GM12878 (cell line): ENCODE measurements at regions not wholly inside any gene's neighbourhood (a gene's known extent, or its start where the extent isn't known, plus 50 kb on each side); places are given as distances from the start of the nearest gene placed in this dataset.

Source experiments
- ATAC-seq: fragments of 200-7000 bp; cut with Tn5 transposase; 3 replicates; pipeline ENCODE4 v1.9.1; 2020; ENCODE audit warnings: mild to moderate bottlenecking, moderate library complexity
- BruUV-seq: library from RNA; stranded (reverse); fragments of 400-500 nt; replicated peaks from 2 replicates; lab custom pipeline; 2021; lab: Mats Ljungman, UMichigan
- CTCF ChIA-PET: fragments of 300-600 bp; sonication (Branson Sonifier 250); formaldehyde crosslinking; extraction: SDS; loops from one replicate; lab custom pipeline; 2021; ENCODE audit warnings: inconsistent platforms; lab: Yijun Ruan, JAX
- POLR2A ChIA-PET: fragments of 350-600 bp; formaldehyde crosslinking; extraction: SDS; loops from one replicate; lab custom pipeline; 2021; ENCODE audit warnings: inconsistent platforms; lab: Charles Lee
- RAD21 ChIA-PET: fragments of 300-600 bp; sonication (Branson Sonifier 250); formaldehyde crosslinking; loops from one replicate; lab custom pipeline; 2023; ENCODE audit warnings: antibody characterized with exemption; ENCODE audit not compliant: unreplicated experiment; lab: Charles Lee
- SMC1A ChIA-PET: fragments of 300-600 bp; sonication (Branson Sonifier 250); formaldehyde crosslinking; loops from one replicate; lab custom pipeline; 2023; ENCODE audit not compliant: unreplicated experiment, uncharacterized antibody; lab: Charles Lee
- DNase-seq: peaks from one replicate; pipeline ENCODE4 v3.0.0-alpha.2; 2011; ENCODE audit warnings: low read depth, low spot score
- FAIRE-seq: peaks from 3 replicates; lab custom pipeline; 2011; peaks lifted over from hg19 to GRCh38; lab: Jason Lieb, UNC
- H2AFZ ChIP-seq: 2 replicates; pipeline ENCODE4 v1.6.0; 2011; ENCODE audit warnings: low read depth, low read length, control low read depth; ENCODE audit not compliant: control insufficient read depth
- H3K27ac ChIP-seq: 2 replicates; pipeline ENCODE4 v1.5.1; 2011; ENCODE audit warnings: control low read depth; ENCODE audit not compliant: control insufficient read depth, insufficient read depth
- H3K27me3 ChIP-seq, 2 experiments: replicated peaks in 1 of 2; 2 replicates each; pipeline versions ENCODE4 v1.6.0 to v1.6.1; 2011; ENCODE audit warnings: low read length in 1 of 2; ENCODE audit not compliant: control insufficient read depth in 2 of 2, insufficient read depth in 2 of 2
- H3K36me3 ChIP-seq, 2 experiments: 2 replicates each; pipeline ENCODE4 v1.5.1; 2011; ENCODE audit warnings: low read length in 1 of 2; ENCODE audit not compliant: control insufficient read depth in 2 of 2, insufficient read depth in 2 of 2
- H3K4me1 ChIP-seq: 2 replicates; pipeline ENCODE4 v1.6.1; 2011; ENCODE audit warnings: mild to moderate bottlenecking, low read length, moderate library complexity, mixed read lengths; ENCODE audit not compliant: control insufficient read depth, insufficient read depth
- H3K4me2 ChIP-seq: 2 replicates; pipeline ENCODE4 v1.6.0; 2011; ENCODE audit warnings: control low read depth; ENCODE audit not compliant: control insufficient read depth, insufficient read depth
- H3K4me3 ChIP-seq: fragments of 200-600 bp; sonication (generic); 2 replicates; pipeline ENCODE4 v1.5.1; 2016
- H3K79me2 ChIP-seq: 2 replicates; pipeline ENCODE4 v1.6.0; 2011; ENCODE audit warnings: low read length; ENCODE audit not compliant: control insufficient read depth, insufficient read depth
- H3K9ac ChIP-seq: 2 replicates; pipeline ENCODE4 v1.8.0; 2011; ENCODE audit warnings: low read length, control low read depth, mixed read lengths; ENCODE audit not compliant: control insufficient read depth, insufficient read depth
- H3K9me3 ChIP-seq: replicated peaks from 3 replicates; pipeline ENCODE4 v1.5.1; 2011; ENCODE audit warnings: mild to moderate bottlenecking, low read length; ENCODE audit not compliant: control insufficient read depth, insufficient read depth
- H4K20me1 ChIP-seq: 2 replicates; pipeline ENCODE4 v1.6.0; 2011; ENCODE audit not compliant: control insufficient read depth, insufficient read depth
- ATF7 ChIP-seq: fragments of 450-650 bp; IDR thresholded peaks from 2 replicates; pipeline ENCODE4 v1.6.1; 2016; ENCODE audit warnings: low read depth, mild to moderate bottlenecking
- BRCA1 ChIP-seq: IDR thresholded peaks from 2 replicates; pipeline ENCODE4 v1.6.1; 2011; ENCODE audit warnings: low read depth, low read length, improper control_type of control experiment
- ELK1 ChIP-seq: IDR thresholded peaks from 2 replicates; pipeline ENCODE4 v1.6.1; 2012; ENCODE audit warnings: low read depth, low read length, improper control_type of control experiment
- HDGF ChIP-seq: fragments of 450-650 bp; IDR thresholded peaks from 2 replicates; pipeline ENCODE4 v1.6.1; 2016; ENCODE audit warnings: antibody characterized with exemption
- PAX8 ChIP-seq: fragments of 450-650 bp; IDR thresholded peaks from 2 replicates; pipeline ENCODE4 v1.6.1; 2017; ENCODE audit warnings: mild to moderate bottlenecking, moderate library complexity
- SREBF1 ChIP-seq: IDR thresholded peaks from 2 replicates; pipeline ENCODE4 v1.6.1; 2012; ENCODE audit warnings: mild to moderate bottlenecking, low read length
- ZBTB11 ChIP-seq: fragments of 450-650 bp; formaldehyde crosslinking; IDR thresholded peaks from 2 replicates; pipeline ENCODE4 v1.5.0; 2022; ENCODE audit warnings: mild to moderate bottlenecking, missing genetic modification characterization
- ZNF217 ChIP-seq: fragments of 450-650 bp; IDR thresholded peaks from 2 replicates; pipeline ENCODE4 v1.6.1; 2017; ENCODE audit warnings: antibody characterized with exemption, mild to moderate bottlenecking
- in situ Hi-C: fragments of 300-500 bp; cut with MboI; formaldehyde crosslinking; loops from 9 replicates; pipeline ENCODE4 v1.14.3; 2018; ENCODE audit warnings: mixed read lengths
- intact Hi-C: fragments of 100-400 bp; cut with micrococcal nuclease; formaldehyde crosslinking; loops from one replicate; pipeline ENCODE4 v1.14.2; 2022; ENCODE audit not compliant: unreplicated experiment
- TF ChIP-seq, protein P1 (sequence below): fragments of 450-650 bp; IDR thresholded peaks from 2 replicates; pipeline ENCODE4 v1.6.1; 2014; ENCODE audit warnings: mild to moderate bottlenecking
- TF ChIP-seq, protein P2 (sequence below): IDR thresholded peaks from 2 replicates; pipeline ENCODE4 v1.6.1; 2011; ENCODE audit warnings: mild to moderate bottlenecking, low read depth, low read length, moderate library complexity; ENCODE audit not compliant: insufficient replicate concordance
- TF ChIP-seq, protein P3 (sequence below): fragments of 450-650 bp; IDR thresholded peaks from 2 replicates; pipeline ENCODE4 v1.6.1; 2018; ENCODE audit warnings: mild to moderate bottlenecking, low read depth, moderate library complexity; ENCODE audit not compliant: partially characterized antibody
- TF ChIP-seq, protein P4 (sequence below): fragments of 450-650 bp; IDR thresholded peaks from 2 replicates; pipeline ENCODE4 v1.6.1; 2016; ENCODE audit warnings: mild to moderate bottlenecking

DNA sequence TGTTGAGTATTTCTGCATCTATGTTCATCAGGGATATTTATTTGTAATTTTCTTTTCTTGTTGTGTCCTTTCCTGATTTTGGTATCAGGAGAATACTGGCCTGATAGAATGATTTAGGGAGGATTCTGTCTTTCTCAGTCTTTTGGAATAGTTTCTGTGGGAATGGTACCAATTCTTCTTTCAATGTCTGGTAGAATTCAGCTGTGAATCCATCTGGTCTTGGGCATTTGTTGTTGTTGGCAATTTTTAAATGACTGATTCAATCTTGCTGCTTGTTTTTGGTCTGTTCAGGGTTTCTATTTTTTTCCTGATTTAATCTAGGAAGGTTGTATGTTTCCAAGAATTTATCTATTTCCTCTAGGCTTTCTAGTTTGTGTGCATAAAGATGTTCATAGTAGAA, 170.9 kb upstream of the PDE3A start:
- Histone ChIP-seq H2AFZ (no peak overlapping the region), H3K4me1 (no peaks in the 10 kb centered on the region)
- no peak for FAIRE-seq
- POLR2A ChIA-PET, result interaction anchor here (1.0 kb wide), 1 partner anchor 15 kb away, joined by 3 read pairs; no protein-coding TSS in a partner anchor
- TF ChIP-seq ELK1 (no peak), BRCA1 (no peak), SREBF1 (no peak), HDGF (no peak), ZNF217 (no peak), PAX8 (no peak), ZBTB11 (no peak), ATF7 (no peak)
- TF ChIP-seq, protein P1, sequence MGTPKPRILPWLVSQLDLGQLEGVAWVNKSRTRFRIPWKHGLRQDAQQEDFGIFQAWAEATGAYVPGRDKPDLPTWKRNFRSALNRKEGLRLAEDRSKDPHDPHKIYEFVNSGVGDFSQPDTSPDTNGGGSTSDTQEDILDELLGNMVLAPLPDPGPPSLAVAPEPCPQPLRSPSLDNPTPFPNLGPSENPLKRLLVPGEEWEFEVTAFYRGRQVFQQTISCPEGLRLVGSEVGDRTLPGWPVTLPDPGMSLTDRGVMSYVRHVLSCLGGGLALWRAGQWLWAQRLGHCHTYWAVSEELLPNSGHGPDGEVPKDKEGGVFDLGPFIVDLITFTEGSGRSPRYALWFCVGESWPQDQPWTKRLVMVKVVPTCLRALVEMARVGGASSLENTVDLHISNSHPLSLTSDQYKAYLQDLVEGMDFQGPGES, result no peak
- TF ChIP-seq, protein P2, sequence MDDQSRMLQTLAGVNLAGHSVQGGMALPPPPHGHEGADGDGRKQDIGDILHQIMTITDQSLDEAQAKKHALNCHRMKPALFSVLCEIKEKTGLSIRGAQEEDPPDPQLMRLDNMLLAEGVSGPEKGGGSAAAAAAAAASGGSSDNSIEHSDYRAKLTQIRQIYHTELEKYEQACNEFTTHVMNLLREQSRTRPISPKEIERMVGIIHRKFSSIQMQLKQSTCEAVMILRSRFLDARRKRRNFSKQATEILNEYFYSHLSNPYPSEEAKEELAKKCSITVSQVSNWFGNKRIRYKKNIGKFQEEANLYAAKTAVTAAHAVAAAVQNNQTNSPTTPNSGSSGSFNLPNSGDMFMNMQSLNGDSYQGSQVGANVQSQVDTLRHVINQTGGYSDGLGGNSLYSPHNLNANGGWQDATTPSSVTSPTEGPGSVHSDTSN, result no peak
- TF ChIP-seq, protein P3, sequence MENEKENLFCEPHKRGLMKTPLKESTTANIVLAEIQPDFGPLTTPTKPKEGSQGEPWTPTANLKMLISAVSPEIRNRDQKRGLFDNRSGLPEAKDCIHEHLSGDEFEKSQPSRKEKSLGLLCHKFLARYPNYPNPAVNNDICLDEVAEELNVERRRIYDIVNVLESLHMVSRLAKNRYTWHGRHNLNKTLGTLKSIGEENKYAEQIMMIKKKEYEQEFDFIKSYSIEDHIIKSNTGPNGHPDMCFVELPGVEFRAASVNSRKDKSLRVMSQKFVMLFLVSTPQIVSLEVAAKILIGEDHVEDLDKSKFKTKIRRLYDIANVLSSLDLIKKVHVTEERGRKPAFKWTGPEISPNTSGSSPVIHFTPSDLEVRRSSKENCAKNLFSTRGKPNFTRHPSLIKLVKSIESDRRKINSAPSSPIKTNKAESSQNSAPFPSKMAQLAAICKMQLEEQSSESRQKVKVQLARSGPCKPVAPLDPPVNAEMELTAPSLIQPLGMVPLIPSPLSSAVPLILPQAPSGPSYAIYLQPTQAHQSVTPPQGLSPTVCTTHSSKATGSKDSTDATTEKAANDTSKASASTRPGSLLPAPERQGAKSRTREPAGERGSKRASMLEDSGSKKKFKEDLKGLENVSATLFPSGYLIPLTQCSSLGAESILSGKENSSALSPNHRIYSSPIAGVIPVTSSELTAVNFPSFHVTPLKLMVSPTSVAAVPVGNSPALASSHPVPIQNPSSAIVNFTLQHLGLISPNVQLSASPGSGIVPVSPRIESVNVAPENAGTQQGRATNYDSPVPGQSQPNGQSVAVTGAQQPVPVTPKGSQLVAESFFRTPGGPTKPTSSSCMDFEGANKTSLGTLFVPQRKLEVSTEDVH, result no peak
- TF ChIP-seq, protein P4, sequence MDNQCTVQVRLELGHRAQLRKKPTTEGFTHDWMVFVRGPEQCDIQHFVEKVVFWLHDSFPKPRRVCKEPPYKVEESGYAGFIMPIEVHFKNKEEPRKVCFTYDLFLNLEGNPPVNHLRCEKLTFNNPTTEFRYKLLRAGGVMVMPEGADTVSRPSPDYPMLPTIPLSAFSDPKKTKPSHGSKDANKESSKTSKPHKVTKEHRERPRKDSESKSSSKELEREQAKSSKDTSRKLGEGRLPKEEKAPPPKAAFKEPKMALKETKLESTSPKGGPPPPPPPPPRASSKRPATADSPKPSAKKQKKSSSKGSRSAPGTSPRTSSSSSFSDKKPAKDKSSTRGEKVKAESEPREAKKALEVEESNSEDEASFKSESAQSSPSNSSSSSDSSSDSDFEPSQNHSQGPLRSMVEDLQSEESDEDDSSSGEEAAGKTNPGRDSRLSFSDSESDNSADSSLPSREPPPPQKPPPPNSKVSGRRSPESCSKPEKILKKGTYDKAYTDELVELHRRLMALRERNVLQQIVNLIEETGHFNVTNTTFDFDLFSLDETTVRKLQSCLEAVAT, result no peak
- TF ChIP-seq, all 136 proteins: peak for 0
- H3K27me3 ChIP-seq, result no peaks in the 10 kb centered on the region; a peak in 1 of 4 replicates
- ChIA-PET RAD21 (no interaction called here), CTCF (interaction anchor here (1.0 kb wide), 1 partner anchor 458 kb away, joined by 3 read pairs; no protein-coding TSS in a partner anchor), SMC1A (interaction anchor here (0.7 to 1.4 kb wide), 2 partner anchors 19 to 281 kb away, joined by 3 read pairs; no protein-coding TSS in a partner anchor)
- no peak overlapping the region for H3K27ac ChIP-seq
- DNase-seq (no peak), ATAC-seq (no peak)
- H3K4me3 ChIP-seq, result no peak overlapping the region
- intact Hi-C loops, result no loop called here
- H3K36me3 ChIP-seq, result no peaks in the 10 kb centered on the region
- no peaks in the 10 kb centered on the region for H4K20me1 ChIP-seq
- no peaks in the 10 kb centered on the region for H3K79me2 ChIP-seq
- no TSS peak for BruUV-seq
- in situ Hi-C loops, result no loop called here
- H3K9ac ChIP-seq, result no peak overlapping the region
- no peak overlapping the region for H3K4me2 ChIP-seq
- no peaks in the 10 kb centered on the region for H3K9me3 ChIP-seq
